ENCODE measurements at regions not wholly inside any gene's neighbourhood (a gene's known extent, or its start where the extent isn't known, plus 50 kb on each side); places are given as distances from the start of the nearest gene placed in this dataset.

DNA sequence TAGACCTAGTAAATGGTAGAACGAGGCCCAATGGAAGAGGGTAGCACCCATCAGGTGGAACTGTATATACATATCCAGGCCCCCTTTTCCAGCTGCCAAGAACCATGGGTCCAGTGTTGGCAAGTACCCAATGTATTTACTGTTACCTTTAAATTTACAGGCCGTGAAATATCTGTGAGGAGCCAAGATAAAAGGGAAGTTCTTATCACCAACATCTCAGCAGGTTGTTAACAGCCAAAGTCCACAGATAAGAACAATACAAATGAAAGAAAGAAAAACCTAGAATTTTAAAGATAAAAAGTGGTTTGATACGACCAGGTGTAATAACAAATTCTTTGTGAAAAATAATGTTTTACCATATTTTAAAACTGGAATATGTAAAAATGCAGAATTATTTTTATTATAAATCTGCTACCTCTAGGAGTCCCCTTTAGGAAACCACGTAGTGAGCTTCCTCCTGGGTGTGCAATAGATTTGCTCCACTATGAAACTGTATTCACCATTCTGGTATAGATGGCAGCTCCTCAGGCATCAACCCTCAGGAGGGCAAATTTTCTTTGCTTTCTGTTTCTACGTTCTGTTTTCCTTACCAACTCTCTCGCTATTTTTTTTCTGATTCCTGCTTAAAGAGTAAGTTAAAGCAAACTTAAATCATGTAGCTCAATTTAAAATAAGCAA lies 292.2 kb upstream of the SLC10A2 start:
- TF ChIP-seq, protein P1, sequence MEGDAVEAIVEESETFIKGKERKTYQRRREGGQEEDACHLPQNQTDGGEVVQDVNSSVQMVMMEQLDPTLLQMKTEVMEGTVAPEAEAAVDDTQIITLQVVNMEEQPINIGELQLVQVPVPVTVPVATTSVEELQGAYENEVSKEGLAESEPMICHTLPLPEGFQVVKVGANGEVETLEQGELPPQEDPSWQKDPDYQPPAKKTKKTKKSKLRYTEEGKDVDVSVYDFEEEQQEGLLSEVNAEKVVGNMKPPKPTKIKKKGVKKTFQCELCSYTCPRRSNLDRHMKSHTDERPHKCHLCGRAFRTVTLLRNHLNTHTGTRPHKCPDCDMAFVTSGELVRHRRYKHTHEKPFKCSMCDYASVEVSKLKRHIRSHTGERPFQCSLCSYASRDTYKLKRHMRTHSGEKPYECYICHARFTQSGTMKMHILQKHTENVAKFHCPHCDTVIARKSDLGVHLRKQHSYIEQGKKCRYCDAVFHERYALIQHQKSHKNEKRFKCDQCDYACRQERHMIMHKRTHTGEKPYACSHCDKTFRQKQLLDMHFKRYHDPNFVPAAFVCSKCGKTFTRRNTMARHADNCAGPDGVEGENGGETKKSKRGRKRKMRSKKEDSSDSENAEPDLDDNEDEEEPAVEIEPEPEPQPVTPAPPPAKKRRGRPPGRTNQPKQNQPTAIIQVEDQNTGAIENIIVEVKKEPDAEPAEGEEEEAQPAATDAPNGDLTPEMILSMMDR (IDR thresholded peaks at IDR 0.05; ENCODE audit: poor library complexity): no peak
- TF ChIP-seq EZH2 (IDR thresholded peaks at IDR 0.05; ENCODE audit: borderline replicate concordance) (no peak), EZH2phosphoT487 (IDR thresholded peaks at IDR 0.05; ENCODE audit: low read depth, severe bottlenecking, unreplicated experiment) (no peak)

All from hepatocyte (in vitro differentiated cells).